ENCODE measurements at regions not wholly inside any gene's neighbourhood (a gene's known extent, or its start where the extent isn't known, plus 50 kb on each side); places are given as distances from the start of the nearest gene placed in this dataset.
"Not testable (repeated sequence)": the region's sequence is repeated elsewhere in the genome, so short reads cannot be mapped to it uniquely, and the experiment has no call there.

DNA sequence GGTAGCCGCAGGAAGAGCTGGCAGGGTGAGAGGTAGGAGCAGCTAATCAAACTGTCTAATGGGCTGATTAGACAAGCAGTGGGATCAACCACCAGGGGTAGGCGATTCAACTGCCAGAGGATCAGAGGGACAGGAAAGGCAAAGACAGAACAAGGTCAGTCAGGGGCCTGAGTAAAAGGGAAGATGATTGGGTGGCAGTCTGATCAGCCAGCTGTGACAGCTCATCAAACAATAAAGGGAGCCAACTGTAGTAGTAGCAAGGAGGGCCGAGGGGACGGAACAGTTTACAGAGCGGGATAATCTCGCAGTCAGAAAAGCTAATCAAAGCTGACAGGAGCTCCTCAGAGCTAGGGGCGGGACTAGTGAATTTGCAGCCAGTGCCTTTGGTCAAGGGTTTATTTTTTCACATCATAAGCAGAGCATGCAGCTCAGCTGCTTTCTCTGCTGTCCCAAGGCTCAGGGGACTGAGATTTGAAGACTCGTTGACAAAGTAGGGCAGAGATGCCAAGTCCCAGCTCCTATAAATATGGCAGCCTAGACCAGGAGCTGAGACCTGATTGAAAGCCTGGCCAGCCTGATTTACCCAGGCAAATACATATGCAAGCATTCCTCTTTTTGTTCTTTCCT is 418.2 kb downstream of the GABRG2 start:
- no peak for DNase-seq (ENCODE audit: low read depth)

DNA sequence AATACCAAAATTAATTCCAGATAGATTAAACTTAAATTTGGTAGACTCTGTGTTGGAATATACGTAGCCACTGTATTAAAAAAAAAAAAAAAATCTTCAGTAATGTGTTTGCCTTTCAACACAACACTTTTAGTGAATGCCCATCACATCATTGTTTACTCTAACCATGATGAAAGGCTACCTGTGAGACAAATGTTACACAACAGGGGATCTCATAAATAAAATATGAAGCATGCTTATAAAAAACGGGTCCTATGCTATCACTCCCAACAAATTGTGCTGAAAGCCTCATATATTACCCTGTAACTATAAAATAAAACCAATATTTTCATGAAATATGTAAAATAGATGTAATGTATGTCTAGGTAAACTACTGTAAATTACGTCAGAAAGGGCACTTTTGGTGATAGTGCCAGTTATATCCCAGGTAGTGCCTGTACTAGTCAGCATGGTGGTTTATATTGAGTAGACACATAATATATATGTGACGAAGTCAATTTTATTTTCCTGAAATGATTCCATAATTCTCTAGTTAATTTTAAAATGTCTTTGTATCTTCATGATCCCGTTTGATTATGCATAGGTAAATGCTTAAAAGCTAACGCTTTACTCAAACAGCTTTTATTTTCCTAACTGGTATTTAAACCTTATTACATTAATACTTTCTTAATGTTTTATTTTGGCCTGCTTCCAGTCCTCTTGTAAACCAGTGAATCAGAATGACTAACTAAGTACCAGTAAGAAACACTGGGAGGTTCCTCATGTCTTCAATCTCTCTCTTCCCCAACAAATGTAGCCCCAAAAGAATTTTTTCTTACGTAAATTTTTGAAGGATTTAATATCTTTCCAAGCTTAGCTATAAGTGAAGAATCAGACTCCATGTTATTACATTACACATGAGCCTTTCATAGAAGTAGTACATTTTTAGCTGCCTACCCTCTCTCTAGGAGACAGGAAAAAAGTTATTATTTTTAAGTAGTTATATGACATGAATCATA is 420.3 kb downstream of the GABRG2 start:
- DNase-seq (ENCODE audit: low read depth) = no peak

DNA sequence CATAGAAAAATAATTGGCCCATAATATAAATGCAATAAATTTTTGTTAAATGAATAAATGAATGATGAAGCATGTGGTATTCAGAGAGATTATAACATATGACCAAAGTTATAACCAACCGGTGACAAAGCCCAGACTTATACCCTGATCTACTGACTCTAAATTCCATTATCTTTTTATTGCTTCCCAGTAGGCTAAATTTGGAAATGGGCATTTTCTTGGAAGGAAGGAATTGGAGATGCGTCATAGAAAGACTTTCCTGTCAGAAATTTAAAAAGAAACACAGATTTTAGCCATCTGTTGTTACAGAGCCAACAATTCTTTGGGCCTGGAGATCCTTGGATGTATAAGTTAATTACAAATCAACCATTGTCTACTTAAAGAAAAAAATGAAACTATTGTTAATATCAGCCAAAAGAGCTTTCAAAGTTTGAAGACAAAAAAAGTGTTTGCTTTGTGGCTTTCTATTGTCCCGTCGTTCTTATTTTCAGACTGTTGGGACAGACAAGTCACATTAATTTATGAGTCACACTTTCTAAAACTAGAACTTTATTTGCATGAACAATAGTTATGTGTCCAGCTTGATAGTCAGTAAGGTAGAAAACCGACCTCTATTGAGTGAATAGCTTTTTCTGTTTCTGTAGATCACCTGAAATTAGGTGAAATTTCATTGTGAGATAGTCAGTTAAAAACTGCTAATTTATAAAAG is 428.7 kb downstream of the GABRG2 start:
- DNase-seq (ENCODE audit: low read depth) = no peak

GRCh38 chr5:162497455-162497854 is 429.9 kb downstream of the GABRG2 start:
- DNase-seq (ENCODE audit: low read depth) = no peak

DNA sequence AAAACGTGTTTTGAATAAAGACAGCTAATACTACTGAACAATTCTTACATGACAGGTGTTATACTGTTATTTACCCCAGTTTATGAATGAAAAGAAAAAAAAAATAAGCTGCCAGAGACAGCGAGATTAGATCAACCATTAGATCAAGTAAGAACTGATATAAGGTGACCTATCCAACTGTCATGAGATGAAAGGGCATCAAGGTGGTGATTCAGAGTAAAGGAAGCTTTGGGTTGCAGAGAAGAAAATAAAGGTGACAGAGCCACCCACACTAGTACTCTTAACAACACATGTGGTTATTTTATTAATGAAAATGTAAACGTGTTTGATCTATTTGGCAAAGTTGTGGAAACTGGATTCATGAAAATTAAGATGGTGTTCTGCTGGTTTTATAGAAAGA is 435.2 kb downstream of the GABRG2 start:
- DNase-seq (ENCODE audit: low read depth) = no peak

DNA sequence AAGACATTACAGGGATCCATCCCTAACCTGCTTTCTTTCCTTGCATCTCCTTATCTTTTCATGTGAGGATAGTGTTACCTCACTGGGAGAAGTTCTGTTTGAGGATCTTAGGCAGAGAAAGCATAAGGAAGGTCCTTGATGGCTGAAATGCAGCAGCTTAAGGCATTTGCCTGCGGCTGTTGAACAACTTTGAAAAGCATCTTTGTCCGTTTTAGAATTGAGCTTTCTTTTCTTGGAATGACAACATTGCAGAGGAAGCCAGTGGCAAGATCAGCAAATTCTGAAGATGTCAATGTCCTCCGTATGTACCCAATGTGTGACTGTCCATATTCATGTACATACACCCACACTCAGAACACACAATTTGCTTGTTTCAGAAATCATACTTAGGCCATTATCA is 436.2 kb downstream of the GABRG2 start:
- DNase-seq (ENCODE audit: low read depth) = no peak

- no peak for DNase-seq (ENCODE audit: low read depth)
These were observed 445.5 kb downstream of the GABRG2 start for GRCh38 chr5:162512935-162513565.

GRCh38 chr5:162514116-162514515 is 446.5 kb downstream of the GABRG2 start:
- DNase-seq (ENCODE audit: low read depth) = no peak

DNA sequence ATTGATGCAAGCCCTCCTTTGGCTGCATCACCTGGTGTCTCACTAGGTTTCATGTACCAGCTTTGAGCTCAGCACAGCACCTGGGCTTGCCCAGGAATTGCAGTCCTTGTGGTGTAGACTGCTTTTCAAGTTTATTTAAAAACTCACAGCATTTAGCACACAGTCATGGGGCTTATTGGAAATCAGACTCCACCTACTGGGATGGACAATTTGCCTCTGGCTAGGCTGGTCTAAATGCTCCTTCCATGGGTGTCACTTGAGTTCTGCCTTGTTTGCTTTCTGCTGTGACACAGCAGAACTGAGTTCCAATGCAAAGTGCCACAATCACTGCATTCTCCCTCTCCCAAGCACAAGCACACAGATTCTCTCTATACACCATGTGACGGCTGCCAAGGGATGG is 453.3 kb downstream of the GABRG2 start:
- DNase-seq (ENCODE audit: low read depth) = no peak

GRCh38 chr5:162529209-162529608 is 461.6 kb downstream of the GABRG2 start:
- no peak for DNase-seq (ENCODE audit: low read depth)

GRCh38 chr5:162529886-162530285 is 462.3 kb downstream of the GABRG2 start:
- DNase-seq (ENCODE audit: low read depth) = no peak

GRCh38 chr5:162543437-162543836 is 475.9 kb downstream of the GABRG2 start:
- DNase-seq (ENCODE audit: low read depth) = no peak

- DNase-seq (ENCODE audit: low read depth) = no peak
These were observed 477.3 kb downstream of the GABRG2 start for GRCh38 chr5:162544905-162545304.

DNA sequence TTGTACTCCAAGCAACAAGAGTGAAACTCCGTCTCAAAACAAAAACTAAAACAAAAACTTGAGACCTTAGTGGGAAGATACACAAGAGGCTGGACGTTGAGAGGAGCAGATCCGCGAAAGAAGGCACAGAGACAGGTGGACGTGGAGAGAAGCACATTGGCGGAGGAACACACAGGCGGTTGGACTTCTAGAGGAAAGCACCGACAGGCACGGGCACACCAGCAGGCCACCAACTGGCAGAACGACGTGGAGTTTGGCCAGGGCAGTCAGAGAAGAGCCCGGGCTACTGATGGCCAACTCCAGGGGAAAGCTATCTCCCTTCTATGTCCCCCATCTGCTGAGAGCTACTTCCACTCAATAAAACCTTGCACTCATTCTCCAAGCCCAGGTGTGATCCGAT is 482.7 kb downstream of the GABRG2 start:
- DNase-seq (ENCODE audit: low read depth) = no peak

DNA sequence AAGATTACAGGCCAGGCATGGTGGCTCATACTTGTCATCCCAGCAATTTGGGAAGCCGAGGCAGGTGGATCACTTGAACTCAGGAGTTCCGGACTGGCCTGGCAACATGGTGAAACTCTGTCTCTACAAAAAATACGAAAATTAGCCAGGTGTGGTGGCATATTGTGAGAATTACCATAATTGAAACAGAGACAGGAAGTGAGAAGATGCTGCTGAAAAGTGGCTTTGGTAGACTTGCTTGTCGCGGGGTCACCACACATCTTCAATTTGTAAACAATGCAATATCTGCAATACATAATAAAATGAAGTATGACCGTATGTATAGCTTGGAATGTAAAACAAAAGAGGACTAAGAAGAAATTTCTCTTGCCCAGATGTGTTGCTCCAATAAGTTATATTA is 490.5 kb downstream of the GABRG2 start:
- no peak for DNase-seq (ENCODE audit: low read depth)

DNA sequence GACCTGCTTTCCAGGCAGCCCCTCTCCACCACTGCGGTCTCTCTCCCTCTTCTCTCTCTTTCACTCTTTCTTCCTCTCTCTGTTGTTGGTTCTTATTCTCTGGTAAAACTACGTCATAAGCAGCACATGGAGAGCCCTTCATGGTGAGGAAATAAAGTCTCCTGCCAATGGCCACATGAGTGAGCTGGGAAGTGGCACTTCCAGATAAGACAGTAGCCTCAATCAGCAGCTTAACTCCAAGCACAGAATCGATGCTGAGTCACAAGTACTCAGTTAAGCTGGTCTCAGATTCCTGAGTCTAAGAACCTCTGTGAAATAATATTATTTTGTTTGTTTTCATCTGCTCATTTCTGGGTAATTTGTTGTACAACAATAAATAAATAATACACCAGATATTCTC is 500.1 kb downstream of the GABRG2 start:
- DNase-seq (ENCODE audit: low read depth) = no peak

- no peak for DNase-seq (ENCODE audit: low read depth)
These were observed 506.2 kb downstream of the GABRG2 start for GRCh38 chr5:162573758-162574157.

DNA sequence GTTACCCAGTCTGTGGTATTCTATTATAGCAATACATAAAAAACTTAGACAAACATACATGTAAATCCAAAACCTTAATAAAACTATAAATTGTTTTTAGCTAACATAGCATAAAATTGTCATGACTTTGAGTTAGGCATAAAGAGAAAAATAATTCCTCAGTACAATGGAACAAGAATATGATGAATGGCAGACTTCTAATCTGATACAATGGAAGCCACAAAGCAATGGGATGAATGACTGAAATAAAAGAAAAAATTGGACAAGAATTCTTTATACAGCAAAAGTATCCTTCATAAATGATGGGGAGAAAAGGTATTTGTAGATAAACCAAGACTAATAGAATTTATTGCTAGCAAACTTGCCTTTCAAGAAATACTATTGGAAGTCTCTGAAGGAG is 524.2 kb downstream of the GABRG2 start:
- DNase-seq (ENCODE audit: low read depth) = no peak

GRCh38 chr5:162593881-162594280 is 526.3 kb downstream of the GABRG2 start:
- no peak for DNase-seq (ENCODE audit: low read depth)

- DNase-seq (ENCODE audit: low read depth) = no peak
These were observed 536.0 kb downstream of the GABRG2 start for GRCh38 chr5:162603443-162604070.

DNA sequence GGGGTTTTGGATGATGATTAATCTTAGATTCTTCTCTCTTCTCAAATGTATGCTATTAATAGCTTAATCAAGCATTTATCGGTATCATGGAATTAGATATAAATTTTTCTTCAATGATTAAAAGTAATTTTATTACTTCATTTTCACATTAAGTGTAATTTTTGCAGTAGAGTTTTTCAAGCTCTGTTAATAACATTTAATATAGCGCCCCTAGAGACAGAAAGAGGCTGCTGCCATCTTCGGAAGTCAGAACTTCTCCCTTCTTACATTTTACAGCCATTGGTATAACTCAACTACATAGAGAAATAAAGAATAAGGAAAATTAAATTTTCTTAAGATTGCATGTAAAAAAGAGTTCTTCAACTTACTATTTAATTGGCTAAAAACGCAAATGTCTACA is 540.3 kb downstream of the GABRG2 start:
- no peak for DNase-seq (ENCODE audit: low read depth)

DNA sequence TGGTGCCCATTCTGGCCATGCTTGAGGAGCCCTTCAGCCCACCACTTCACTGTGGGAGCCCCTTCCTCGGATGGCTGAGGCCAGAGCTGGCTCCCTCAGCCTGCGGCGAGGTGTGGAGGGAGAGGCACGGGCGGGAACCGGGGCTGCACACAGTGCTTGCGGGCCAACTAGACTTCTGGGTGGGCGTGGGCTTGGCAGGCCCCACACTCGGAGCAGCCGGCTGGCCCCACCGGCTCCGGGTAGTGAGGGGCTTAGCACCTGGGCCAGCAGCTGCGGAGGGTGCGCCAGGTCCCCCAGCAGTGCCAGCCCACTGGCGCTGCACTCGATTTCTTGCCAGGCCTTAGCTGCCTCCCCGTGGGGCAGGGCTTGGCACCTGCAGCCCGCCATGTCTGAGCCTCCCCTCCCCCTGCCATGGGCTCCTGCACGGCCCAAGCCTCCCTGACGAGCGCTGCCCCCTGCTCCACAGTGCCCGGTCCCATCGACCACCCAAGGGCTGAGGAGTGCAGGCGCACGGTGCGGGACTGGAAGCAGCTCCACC is 554.2 kb downstream of the GABRG2 start:
- not testable (repeated sequence) for DNase-seq (ENCODE audit: low read depth)
